AG04450 (cell line): ENCODE measurements at regions not wholly inside any gene's neighbourhood (a gene's known extent, or its start where the extent isn't known, plus 50 kb on each side); places are given as distances from the start of the nearest gene placed in this dataset.

Experiments
- CTCF ChIA-PET: fragments of 300-600, 350-600 bp; formaldehyde crosslinking; extraction: SDS; loops from one replicate; lab custom pipeline; 2022; ENCODE audit warnings: antibody characterized with exemption, inconsistent platforms; lab: Charles Lee
- POLR2A ChIA-PET: fragments of 350-600 bp; formaldehyde crosslinking; extraction: SDS; loops from one replicate; lab custom pipeline; 2021; ENCODE audit warnings: antibody characterized with exemption, inconsistent platforms; lab: Yijun Ruan, JAX
- DNase-seq: peaks from one replicate; pipeline ENCODE4 v3.0.0-alpha.2; 2011; ENCODE audit warnings: low read depth, low spot score
- H3K27ac ChIP-seq: one replicate; pipeline ENCODE4 v1.5.1; 2012; ENCODE audit warnings: low read depth, low read length, control low read depth
- H3K27me3 ChIP-seq: one replicate; pipeline ENCODE4 v1.6.0; 2012; ENCODE audit warnings: low read length; ENCODE audit not compliant: control insufficient read depth, insufficient read depth
- H3K4me3 ChIP-seq: 2 replicates; pipeline ENCODE4 v1.5.1; 2011; ENCODE audit warnings: mild to moderate bottlenecking, low read depth, low read length, control low read depth
- H3K9me3 ChIP-seq: 2 replicates; pipeline ENCODE4 v1.5.1; 2012; ENCODE audit warnings: low read length; ENCODE audit not compliant: control insufficient read depth, insufficient read depth
- TF ChIP-seq, protein P1 (sequence below): IDR thresholded peaks from 2 replicates; pipeline ENCODE4 v1.5.1; 2011; ENCODE audit warnings: low read depth, low read length, control low read depth, inconsistent platforms

GRCh38 chr7:109044691-109045090 is 475.0 kb downstream of the DNAJB9 start:
- Histone ChIP-seq H3K27me3 (no peaks in the 10 kb centered on the region), H3K4me3 (no peak overlapping the region), H3K27ac (no peak overlapping the region), H3K9me3 (peaks cover 6% of the 10 kb centered on the region; the same call in 1 of the 2 replicates)
- CTCF ChIA-PET = no interaction called here
- POLR2A ChIA-PET = no interaction called here
- no peak for DNase-seq
- TF ChIP-seq, protein P1, sequence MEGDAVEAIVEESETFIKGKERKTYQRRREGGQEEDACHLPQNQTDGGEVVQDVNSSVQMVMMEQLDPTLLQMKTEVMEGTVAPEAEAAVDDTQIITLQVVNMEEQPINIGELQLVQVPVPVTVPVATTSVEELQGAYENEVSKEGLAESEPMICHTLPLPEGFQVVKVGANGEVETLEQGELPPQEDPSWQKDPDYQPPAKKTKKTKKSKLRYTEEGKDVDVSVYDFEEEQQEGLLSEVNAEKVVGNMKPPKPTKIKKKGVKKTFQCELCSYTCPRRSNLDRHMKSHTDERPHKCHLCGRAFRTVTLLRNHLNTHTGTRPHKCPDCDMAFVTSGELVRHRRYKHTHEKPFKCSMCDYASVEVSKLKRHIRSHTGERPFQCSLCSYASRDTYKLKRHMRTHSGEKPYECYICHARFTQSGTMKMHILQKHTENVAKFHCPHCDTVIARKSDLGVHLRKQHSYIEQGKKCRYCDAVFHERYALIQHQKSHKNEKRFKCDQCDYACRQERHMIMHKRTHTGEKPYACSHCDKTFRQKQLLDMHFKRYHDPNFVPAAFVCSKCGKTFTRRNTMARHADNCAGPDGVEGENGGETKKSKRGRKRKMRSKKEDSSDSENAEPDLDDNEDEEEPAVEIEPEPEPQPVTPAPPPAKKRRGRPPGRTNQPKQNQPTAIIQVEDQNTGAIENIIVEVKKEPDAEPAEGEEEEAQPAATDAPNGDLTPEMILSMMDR = no peak

- POLR2A ChIA-PET = no interaction called here
- H3K9me3 ChIP-seq = no peaks in the 10 kb centered on the region
- H3K27me3 ChIP-seq = no peaks in the 10 kb centered on the region
- no peak for DNase-seq
- H3K4me3 ChIP-seq = no peak overlapping the region
- TF ChIP-seq, protein P1 = no peak
- CTCF ChIA-PET = no interaction called here
- no peak overlapping the region for H3K27ac ChIP-seq
Observed at GRCh38 chr7:109049366-109049765, 479.7 kb downstream of the DNAJB9 start.

DNA sequence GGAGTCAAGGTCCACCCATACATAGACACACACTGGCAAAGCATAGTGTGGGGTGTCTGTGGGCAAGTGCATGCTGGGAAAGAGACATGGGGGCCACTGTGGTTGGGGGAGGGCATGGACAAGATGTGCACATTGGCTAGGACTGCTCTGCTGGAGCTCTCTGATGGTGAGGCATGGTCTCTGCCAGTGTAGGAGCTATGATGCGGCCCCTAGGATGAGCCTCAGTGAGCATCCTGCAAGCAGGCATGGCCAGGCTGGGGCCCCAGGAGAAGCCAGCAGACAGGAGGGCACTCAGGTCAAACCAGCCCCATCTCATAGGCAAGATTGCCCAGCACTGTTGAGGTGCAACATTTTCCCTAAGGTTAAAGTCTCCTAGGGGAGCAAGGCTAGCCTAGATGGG is 489.4 kb downstream of the DNAJB9 start:
- TF ChIP-seq, protein P1 = no peak
- no peak overlapping the region for H3K4me3 ChIP-seq
- no peak overlapping the region for H3K27ac ChIP-seq
- H3K27me3 ChIP-seq = no peaks in the 10 kb centered on the region
- ChIA-PET CTCF (no interaction called here), POLR2A (no interaction called here)
- no peak for DNase-seq
- peaks cover 10% of the 10 kb centered on the region for H3K9me3 ChIP-seq

GRCh38 chr7:109062798-109063197 is 493.1 kb downstream of the DNAJB9 start:
- Histone ChIP-seq H3K9me3 (peaks cover 10% of the 10 kb centered on the region), H3K4me3 (no peak overlapping the region), H3K27me3 (no peaks in the 10 kb centered on the region), H3K27ac (no peak overlapping the region)
- CTCF ChIA-PET = no interaction called here
- TF ChIP-seq, protein P1 = no peak
- POLR2A ChIA-PET = no interaction called here
- DNase-seq = no peak

GRCh38 chr7:109073543-109073942 is 503.9 kb downstream of the DNAJB9 start:
- Histone ChIP-seq H3K9me3 (peaks cover 3% of the 10 kb centered on the region; the same call in 1 of the 2 replicates), H3K4me3 (no peak overlapping the region), H3K27ac (no peak overlapping the region), H3K27me3 (no peaks in the 10 kb centered on the region)
- ChIA-PET POLR2A (no interaction called here), CTCF (no interaction called here)
- DNase-seq = no peak
- TF ChIP-seq, protein P1 = no peak
